Esophagus mucosa (tissue), 1 donor: ENCODE measurements at regions not wholly inside any gene's neighbourhood (a gene's known extent, or its start where the extent isn't known, plus 50 kb on each side); places are given as distances from the start of the nearest gene placed in this dataset.

Source experiments
- ATAC-seq: fragments of 200-7000 bp; cut with Tn5 transposase; one replicate; pipeline ENCODE4 v1.9.1; 2020
- donor health status: DM: yes; HTN: yes; CAD: no.

GRCh38 chr2:195495966-195496365, 161.1 kb upstream of the SLC39A10 start:
- no peak for ATAC-seq

- ATAC-seq, result no peak
These were observed 161.7 kb upstream of the SLC39A10 start for GRCh38 chr2:195495351-195495750.

GRCh38 chr2:195494451-195494850, 162.6 kb upstream of the SLC39A10 start:
- no peak for ATAC-seq

GRCh38 chr2:195493416-195493815, 163.6 kb upstream of the SLC39A10 start:
- ATAC-seq, result no peak

GRCh38 chr2:195490319-195490718, 166.7 kb upstream of the SLC39A10 start:
- ATAC-seq, result no peak

- ATAC-seq, result no peak
These were observed 167.9 kb upstream of the SLC39A10 start for GRCh38 chr2:195489101-195489500.

- ATAC-seq, result no peak
These were observed 168.5 kb upstream of the SLC39A10 start for GRCh38 chr2:195488567-195488966.

- no peak for ATAC-seq
These were observed 169.9 kb upstream of the SLC39A10 start for GRCh38 chr2:195486987-195487644.

GRCh38 chr2:195486520-195486919, 170.5 kb upstream of the SLC39A10 start:
- no peak for ATAC-seq

- no peak for ATAC-seq
These were observed 175.0 kb upstream of the SLC39A10 start for GRCh38 chr2:195482010-195482409.

GRCh38 chr2:195480121-195480520, 176.9 kb upstream of the SLC39A10 start:
- no peak for ATAC-seq

GRCh38 chr2:195479407-195479806, 177.6 kb upstream of the SLC39A10 start:
- ATAC-seq, result no peak

GRCh38 chr2:195477996-195478382, 179.0 kb upstream of the SLC39A10 start:
- ATAC-seq, result no peak

- no peak for ATAC-seq
These were observed 179.6 kb upstream of the SLC39A10 start for GRCh38 chr2:195477248-195477995.

GRCh38 chr2:195475336-195475735, 181.7 kb upstream of the SLC39A10 start:
- no peak for ATAC-seq

- no peak for ATAC-seq
These were observed 183.2 kb upstream of the SLC39A10 start for GRCh38 chr2:195473862-195474261.

GRCh38 chr2:195472501-195473234, 184.4 kb upstream of the SLC39A10 start:
- no peak for ATAC-seq

- no peak for ATAC-seq
These were observed 185.2 kb upstream of the SLC39A10 start for GRCh38 chr2:195471807-195472206.

GRCh38 chr2:195471163-195471562, 185.9 kb upstream of the SLC39A10 start:
- ATAC-seq, result no peak

GRCh38 chr2:195470622-195471021, 186.4 kb upstream of the SLC39A10 start:
- no peak for ATAC-seq

GRCh38 chr2:195468771-195469170, 188.3 kb upstream of the SLC39A10 start:
- ATAC-seq, result no peak

GRCh38 chr2:195466427-195466826, 190.6 kb upstream of the SLC39A10 start:
- ATAC-seq, result no peak

- ATAC-seq, result no peak
These were observed 196.0 kb upstream of the SLC39A10 start for GRCh38 chr2:195461010-195461409.

GRCh38 chr2:195458936-195459335, 198.1 kb upstream of the SLC39A10 start:
- no peak for ATAC-seq
